Ascending aorta (tissue), 2 donors: ENCODE measurements at regions not wholly inside any gene's neighbourhood (a gene's known extent, or its start where the extent isn't known, plus 50 kb on each side); places are given as distances from the start of the nearest gene placed in this dataset.

Experiments used
- DNase-seq, 2 donors: peaks; one replicate each; pipeline ENCODE4 v3.0.0-alpha.2; 2019; ENCODE audit warnings: low spot score in 2 of 2
- H3K27ac ChIP-seq, 2 donors: fragments of 200-600 bp; sonication (generic); one replicate each; pipeline ENCODE4 v1.5.1; 2016 to 2017; ENCODE audit warnings: mild to moderate bottlenecking in 1 of 2
- H3K27me3 ChIP-seq: fragments of 200-600 bp; sonication (generic); one replicate; pipeline ENCODE4 v1.5.1; 2017
- H3K36me3 ChIP-seq, 2 donors: fragments of 200-600 bp; sonication (generic); one replicate each; pipeline ENCODE4 v1.5.1; 2016
- H3K4me1 ChIP-seq, 2 donors: fragments of 200-600 bp; sonication (generic); one replicate each; pipeline ENCODE4 v1.5.1; 2016 to 2017; ENCODE audit warnings: mild to moderate bottlenecking in 1 of 2
- H3K4me3 ChIP-seq, 2 donors: fragments of 200-600 bp; sonication (generic); one replicate each; pipeline ENCODE4 v1.5.1; 2016 to 2017; ENCODE audit warnings: mild to moderate bottlenecking in 1 of 2
- H3K9me3 ChIP-seq, 2 donors: fragments of 200-600 bp; sonication (generic); one replicate each; pipeline ENCODE4 v1.5.1; 2016
- CTCF ChIP-seq, 3 experiments: fragments of 200-600 bp in 2 of 3; fragments of 450-650 bp in 1 of 3; sonication (generic) in 2 of 3; IDR thresholded peaks; one replicate each; pipeline ENCODE4 v1.5.1; 2016 to 2019; ENCODE audit warnings: antibody characterized with exemption in 3 of 3, mild to moderate bottlenecking in 1 of 3, moderate library complexity in 1 of 3
- intact Hi-C: fragments of 100-400 bp; cut with DNase I; formaldehyde crosslinking; loops from one replicate; pipeline ENCODE4 v1.15.1; 2023

- H3K4me3 ChIP-seq: no peak overlapping the region
- H3K4me1 ChIP-seq: no peaks in the 10 kb centered on the region
- no peak for TF ChIP-seq CTCF (IDR thresholded peaks at IDR 0.05)
- DNase-seq: no peak
- no peaks in the 10 kb centered on the region for H3K9me3 ChIP-seq
- no peaks in the 10 kb centered on the region for H3K36me3 ChIP-seq
- no peak overlapping the region for H3K27ac ChIP-seq
- H3K27me3 ChIP-seq: no peaks in the 10 kb centered on the region
- intact Hi-C loops: no loop called here
Measured at GRCh38 chr2:121015971-121016485, 269.0 kb downstream of the TFCP2L1 start.

- DNase-seq: no peak
- intact Hi-C loops: no loop called here
- no peaks in the 10 kb centered on the region for H3K9me3 ChIP-seq
- H3K27me3 ChIP-seq: no peaks in the 10 kb centered on the region
- no peaks in the 10 kb centered on the region for H3K4me1 ChIP-seq
- no peaks in the 10 kb centered on the region for H3K36me3 ChIP-seq
- H3K4me3 ChIP-seq: no peak overlapping the region
- H3K27ac ChIP-seq: no peak overlapping the region
- no peak for TF ChIP-seq CTCF (IDR thresholded peaks at IDR 0.05)
Measured at GRCh38 chr2:121017396-121017795, 267.6 kb downstream of the TFCP2L1 start.

- peak overlapping the region in 1 of 2 donors; percentile 39 for H3K4me3 ChIP-seq
- peak overlapping the region in 1 of 2 donors; percentile 3 for H3K27ac ChIP-seq
- intact Hi-C loops: no loop called here
- no peak for TF ChIP-seq CTCF (IDR thresholded peaks at IDR 0.05)
- DNase-seq: no peak
- H3K4me1 ChIP-seq: no peaks in the 10 kb centered on the region
- H3K9me3 ChIP-seq: no peaks in the 10 kb centered on the region
- no peaks in the 10 kb centered on the region for H3K36me3 ChIP-seq
- no peaks in the 10 kb centered on the region for H3K27me3 ChIP-seq
Measured at GRCh38 chr2:121018136-121019061, 266.6 kb downstream of the TFCP2L1 start.

- DNase-seq: no peak
- H3K4me1 ChIP-seq: no peaks in the 10 kb centered on the region
- TF ChIP-seq CTCF (IDR thresholded peaks at IDR 0.05): no peak
- H3K36me3 ChIP-seq: no peaks in the 10 kb centered on the region
- no peaks in the 10 kb centered on the region for H3K27me3 ChIP-seq
- H3K27ac ChIP-seq: peak overlapping the region in 1 of 2 donors; percentile 3
- peak overlapping the region in 1 of 2 donors; percentile 39 for H3K4me3 ChIP-seq
- no peaks in the 10 kb centered on the region for H3K9me3 ChIP-seq
- intact Hi-C loops: no loop called here
Measured at GRCh38 chr2:121019071-121019470, 265.9 kb downstream of the TFCP2L1 start.

- intact Hi-C loops: no loop called here
- no peaks in the 10 kb centered on the region for H3K27me3 ChIP-seq
- no peak overlapping the region for H3K4me3 ChIP-seq
- no peaks in the 10 kb centered on the region for H3K36me3 ChIP-seq
- H3K4me1 ChIP-seq: no peaks in the 10 kb centered on the region
- DNase-seq: no peak
- H3K27ac ChIP-seq: no peak overlapping the region
- H3K9me3 ChIP-seq: no peaks in the 10 kb centered on the region
- no peak for TF ChIP-seq CTCF (IDR thresholded peaks at IDR 0.05)
Measured at GRCh38 chr2:121019756-121020155, 265.2 kb downstream of the TFCP2L1 start.
